GM20000 (cell line): ENCODE measurements at regions not wholly inside any gene's neighbourhood (a gene's known extent, or its start where the extent isn't known, plus 50 kb on each side); places are given as distances from the start of the nearest gene placed in this dataset.

Experiments
- DNase-seq: peaks from one replicate; pipeline ENCODE4 v3.0.0; 2012; ENCODE audit warnings: low spot score
- CTCF ChIP-seq: IDR thresholded peaks from 2 replicates; pipeline ENCODE4 v1.5.1; 2012; ENCODE audit warnings: mild to moderate bottlenecking, control low read depth; ENCODE audit errors: extremely low read depth, missing control alignments

- no peak for TF ChIP-seq CTCF
- no peak for DNase-seq
Measured at GRCh38 chr12:74193191-74193590, 344.4 kb upstream of the ATXN7L3B start.

DNA sequence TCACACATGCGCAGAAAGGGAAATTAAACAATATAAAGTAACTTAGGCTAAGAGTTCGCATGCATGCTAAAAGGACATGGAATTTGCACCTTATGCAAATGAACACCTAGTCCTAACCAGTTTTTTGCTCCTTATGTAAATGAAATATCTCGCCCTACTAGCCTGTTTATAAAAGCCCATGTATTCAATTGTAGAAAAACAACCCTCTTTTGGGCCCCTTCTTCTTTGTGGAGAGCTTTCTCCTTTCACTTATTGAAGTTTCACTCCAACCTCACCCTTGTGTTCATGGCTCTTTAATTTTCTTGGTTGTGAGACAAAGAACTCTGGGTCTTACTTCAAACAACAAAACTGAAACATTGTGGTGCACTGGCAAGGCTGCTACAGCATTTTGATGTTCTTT, 333.4 kb upstream of the ATXN7L3B start:
- TF ChIP-seq CTCF = no peak

DNA sequence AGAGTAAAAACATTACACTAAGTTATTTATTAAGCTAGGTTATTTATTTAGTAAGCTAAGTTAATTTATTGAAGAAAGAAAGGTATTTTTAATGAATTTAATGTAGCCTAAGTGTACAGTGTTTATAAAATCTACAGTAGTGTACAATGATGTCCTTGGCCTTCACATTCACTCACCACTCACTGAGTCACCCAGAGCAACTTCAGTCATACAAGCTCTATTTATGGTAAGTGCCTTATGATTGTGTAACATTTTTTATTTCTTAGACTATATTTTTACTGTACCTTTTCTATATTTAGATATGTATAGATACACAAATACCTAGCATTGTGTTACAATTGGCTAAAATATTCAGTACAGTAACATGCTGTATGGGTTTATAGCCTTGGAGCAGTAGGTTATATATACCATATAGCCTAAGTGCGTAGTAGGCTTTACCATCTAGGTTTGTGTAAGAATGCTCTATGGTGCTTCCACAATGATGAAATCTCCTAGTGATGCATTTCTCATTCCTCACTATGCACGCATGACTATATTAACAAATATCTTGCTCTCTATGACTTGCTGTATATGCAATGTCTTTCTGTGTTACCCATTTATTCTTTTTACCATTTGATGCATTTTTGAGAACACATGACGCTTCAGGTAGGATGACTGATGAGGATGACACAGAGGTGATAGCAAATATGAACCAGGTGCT, 309.6 kb upstream of the ATXN7L3B start:
- DNase-seq = no peak
- no peak for TF ChIP-seq CTCF

More for the DNA sequence above, 333.4 kb upstream of the ATXN7L3B start:
- DNase-seq = no peak

- no peak for DNase-seq
- TF ChIP-seq CTCF = no peak
Measured at GRCh38 chr12:74229671-74230070, 308.0 kb upstream of the ATXN7L3B start.

DNA sequence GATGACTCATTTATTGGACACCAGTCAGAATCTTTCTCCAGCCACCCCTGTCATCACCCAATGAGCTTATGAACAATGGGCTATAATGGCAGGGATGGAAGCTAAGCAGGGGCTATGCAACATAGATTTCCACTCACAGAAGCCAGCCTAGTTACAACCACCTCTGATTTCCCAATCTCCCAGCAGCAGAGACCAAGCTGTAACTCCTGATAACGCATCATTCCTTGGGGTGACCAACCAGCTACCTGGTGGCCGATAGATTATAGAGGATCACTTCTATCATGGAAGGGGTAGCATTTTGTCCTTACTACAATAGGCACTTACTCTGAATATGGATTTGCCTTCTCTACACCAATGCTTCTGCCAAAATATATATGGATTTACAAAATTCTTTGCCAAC, 302.3 kb upstream of the ATXN7L3B start:
- DNase-seq = no peak
- no peak for TF ChIP-seq CTCF

- no peak for DNase-seq
- no peak for TF ChIP-seq CTCF
Measured at GRCh38 chr12:74241341-74241740, 296.3 kb upstream of the ATXN7L3B start.

GRCh38 chr12:74242088-74242487, 295.5 kb upstream of the ATXN7L3B start:
- TF ChIP-seq CTCF = no peak
- no peak for DNase-seq
